OCI-LY1 (cell line): ENCODE measurements at regions not wholly inside any gene's neighbourhood (a gene's known extent, or its start where the extent isn't known, plus 50 kb on each side); places are given as distances from the start of the nearest gene placed in this dataset.

ENCODE experiments used
- H2AFZ ChIP-seq: fragments of 200-600 bp; sonication (generic), shearing (Covaris generic); 2 replicates; pipeline ENCODE4 v1.6.0; 2014; ENCODE audit warnings: antibody characterized with exemption, mild to moderate bottlenecking, low read length
- H3F3A ChIP-seq: fragments of 200-600 bp; sonication (generic), shearing (Covaris generic); 2 replicates; pipeline ENCODE4 v1.6.0; 2014; ENCODE audit warnings: mild to moderate bottlenecking, antibody characterized with exemption, low read length, moderate library complexity; ENCODE audit not compliant: insufficient read depth
- H3K27ac ChIP-seq: fragments of 200-600 bp; sonication (generic); 2 replicates; pipeline ENCODE4 v1.5.1; 2014; ENCODE audit warnings: low read length, mixed run types, mild to moderate bottlenecking, low read depth; ENCODE audit not compliant: poor library complexity, severe bottlenecking
- H3K27me3 ChIP-seq: fragments of 200-600 bp; sonication (generic); 2 replicates; pipeline ENCODE4 v1.6.0; 2014; ENCODE audit warnings: antibody characterized with exemption, mild to moderate bottlenecking, low read length, moderate library complexity; ENCODE audit not compliant: insufficient read depth
- H3K36me3 ChIP-seq: fragments of 200-600 bp; sonication (generic); 2 replicates; pipeline ENCODE4 v1.6.1; 2014; ENCODE audit warnings: mild to moderate bottlenecking, antibody characterized with exemption, low read length, moderate library complexity, mixed read lengths; ENCODE audit not compliant: insufficient read depth
- H3K4me1 ChIP-seq: fragments of 200-600 bp; sonication (generic); 2 replicates; pipeline ENCODE4 v1.5.1; 2014; ENCODE audit warnings: mild to moderate bottlenecking, low read length, moderate library complexity; ENCODE audit not compliant: insufficient read depth, severe bottlenecking
- H3K4me2 ChIP-seq: fragments of 200-600 bp; sonication (generic), shearing (Covaris generic); 2 replicates; pipeline ENCODE4 v1.6.1; 2014; ENCODE audit warnings: low read length
- H3K4me3 ChIP-seq: fragments of 200-600 bp; sonication (generic); 2 replicates; pipeline ENCODE4 v1.5.1; 2014; ENCODE audit warnings: low read length, low read depth, mild to moderate bottlenecking, mixed read lengths; ENCODE audit not compliant: poor library complexity, severe bottlenecking
- H3K79me2 ChIP-seq: fragments of 200-600 bp; shearing (Covaris generic); 2 replicates; pipeline ENCODE4 v1.6.1; 2016; ENCODE audit warnings: mixed run types, low read length, mixed read lengths; ENCODE audit not compliant: insufficient read depth
- H3K9ac ChIP-seq: fragments of 200-600 bp; sonication (generic), shearing (Covaris generic); 2 replicates; pipeline ENCODE4 v1.6.1; 2014; ENCODE audit warnings: mild to moderate bottlenecking, low read length, mixed read lengths
- H3K9me2 ChIP-seq: fragments of 200-600 bp; sonication (generic), shearing (Covaris generic); 2 replicates; pipeline ENCODE4 v1.6.1; 2014; ENCODE audit warnings: low read depth, mild to moderate bottlenecking, low read length, mixed read lengths
- H3K9me3 ChIP-seq: fragments of 200-600 bp; shearing (Covaris generic); 2 replicates; pipeline ENCODE4 v1.6.1; 2014; ENCODE audit warnings: low read length, mixed read lengths
- H4K20me1 ChIP-seq: fragments of 200-600 bp; sonication (generic), shearing (Covaris generic); 2 replicates; pipeline ENCODE4 v1.6.0; 2016; ENCODE audit warnings: mild to moderate bottlenecking, low read length; ENCODE audit not compliant: insufficient read depth
- CTCF ChIP-seq: fragments of 200-600 bp; sonication (generic), shearing (Covaris generic); IDR thresholded peaks from 2 replicates; pipeline ENCODE4 v1.5.1; 2017; ENCODE audit warnings: mild to moderate bottlenecking, antibody characterized with exemption, low read length, moderate library complexity, mixed read lengths
- EZH2 ChIP-seq: fragments of 200-600 bp; sonication (generic), shearing (Covaris generic); IDR thresholded peaks from 2 replicates; pipeline ENCODE4 v1.8.0; 2017; ENCODE audit warnings: borderline replicate concordance, mixed run types, mild to moderate bottlenecking, antibody characterized with exemption, low read length, moderate library complexity, mixed read lengths

- H3K9me3 ChIP-seq = no peaks in the 10 kb centered on the region
- no peaks in the 10 kb centered on the region for H3K27me3 ChIP-seq
- H3K4me1 ChIP-seq = no peaks in the 10 kb centered on the region
- H3K79me2 ChIP-seq = no peaks in the 10 kb centered on the region
- no peaks in the 10 kb centered on the region for H3K36me3 ChIP-seq
- no peaks in the 10 kb centered on the region; the same call in none of the 2 replicates for H3K9me2 ChIP-seq
- H3F3A ChIP-seq = no peaks in the 10 kb centered on the region
- H3K4me2 ChIP-seq = no peak overlapping the region
- no peak overlapping the region for H3K27ac ChIP-seq
- H3K9ac ChIP-seq = no peak overlapping the region
- no peak overlapping the region for H2AFZ ChIP-seq
- no peaks in the 10 kb centered on the region for H4K20me1 ChIP-seq
- no peak overlapping the region for H3K4me3 ChIP-seq
- TF ChIP-seq EZH2 (no peak), CTCF (no peak)
Measured at GRCh38 chr7:15094989-15095388, 192.4 kb upstream of the DGKB start.

GRCh38 chr7:15087771-15088170 is 185.2 kb upstream of the DGKB start:
- H3K36me3 ChIP-seq = no peaks in the 10 kb centered on the region
- H3K9me3 ChIP-seq = no peaks in the 10 kb centered on the region
- H4K20me1 ChIP-seq = no peaks in the 10 kb centered on the region
- H2AFZ ChIP-seq = no peak overlapping the region
- H3K79me2 ChIP-seq = no peaks in the 10 kb centered on the region
- no peak overlapping the region for H3K27ac ChIP-seq
- H3F3A ChIP-seq = no peaks in the 10 kb centered on the region
- no peaks in the 10 kb centered on the region for H3K27me3 ChIP-seq
- no peak overlapping the region for H3K4me3 ChIP-seq
- TF ChIP-seq EZH2 = no peak
- H3K4me2 ChIP-seq = no peak overlapping the region
- H3K9ac ChIP-seq = no peak overlapping the region
- no peaks in the 10 kb centered on the region for H3K9me2 ChIP-seq
- H3K4me1 ChIP-seq = no peaks in the 10 kb centered on the region

GRCh38 chr7:15086862-15087261 is 184.3 kb upstream of the DGKB start:
- Histone ChIP-seq H3K4me3 (no peak overlapping the region), H3K36me3 (no peaks in the 10 kb centered on the region), H3K27ac (no peak overlapping the region), H3K79me2 (no peaks in the 10 kb centered on the region), H3K27me3 (no peaks in the 10 kb centered on the region), H3K9me3 (no peaks in the 10 kb centered on the region), H3K4me1 (no peaks in the 10 kb centered on the region), H3K9me2 (no peaks in the 10 kb centered on the region), H4K20me1 (no peaks in the 10 kb centered on the region), H2AFZ (no peak overlapping the region), H3F3A (no peaks in the 10 kb centered on the region), H3K9ac (no peak overlapping the region), H3K4me2 (no peak overlapping the region)
- TF ChIP-seq EZH2 = no peak
- TF ChIP-seq CTCF = no peak

- Histone ChIP-seq H3F3A (no peaks in the 10 kb centered on the region), H3K4me3 (no peak overlapping the region), H3K79me2 (no peaks in the 10 kb centered on the region), H3K9me2 (no peaks in the 10 kb centered on the region), H3K9me3 (no peaks in the 10 kb centered on the region), H3K27me3 (no peaks in the 10 kb centered on the region), H3K36me3 (no peaks in the 10 kb centered on the region), H3K4me2 (no peak overlapping the region), H4K20me1 (no peaks in the 10 kb centered on the region), H2AFZ (no peak overlapping the region), H3K27ac (no peak overlapping the region), H3K9ac (no peak overlapping the region), H3K4me1 (no peaks in the 10 kb centered on the region)
- TF ChIP-seq CTCF (no peak), EZH2 (no peak)
Measured at GRCh38 chr7:15086131-15086611, 183.6 kb upstream of the DGKB start.
